ENCODE measurements at regions not wholly inside any gene's neighbourhood (a gene's known extent, or its start where the extent isn't known, plus 50 kb on each side); places are given as distances from the start of the nearest gene placed in this dataset.

DNA sequence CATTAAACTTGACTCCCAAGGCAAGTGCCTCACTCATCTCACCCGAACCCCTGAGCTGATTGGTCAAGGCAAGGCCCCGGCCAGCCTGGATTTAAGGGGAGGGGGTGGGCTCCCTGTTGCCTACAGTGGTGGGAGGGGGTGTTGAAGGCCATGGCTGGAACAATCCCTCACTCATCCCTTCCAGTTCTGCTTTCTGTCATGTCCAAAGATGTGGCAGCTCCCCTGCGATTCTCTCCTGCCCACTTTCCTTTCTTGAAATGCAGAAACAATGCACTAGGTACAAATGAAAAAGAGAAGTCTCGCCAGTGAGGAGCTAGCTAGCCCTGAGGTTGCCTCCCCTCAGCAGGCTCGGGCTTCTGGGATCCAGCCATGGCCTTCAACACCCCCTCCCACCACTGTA lies 240.9 kb downstream of the SYK start:
- DNase-seq: no peak

DNA sequence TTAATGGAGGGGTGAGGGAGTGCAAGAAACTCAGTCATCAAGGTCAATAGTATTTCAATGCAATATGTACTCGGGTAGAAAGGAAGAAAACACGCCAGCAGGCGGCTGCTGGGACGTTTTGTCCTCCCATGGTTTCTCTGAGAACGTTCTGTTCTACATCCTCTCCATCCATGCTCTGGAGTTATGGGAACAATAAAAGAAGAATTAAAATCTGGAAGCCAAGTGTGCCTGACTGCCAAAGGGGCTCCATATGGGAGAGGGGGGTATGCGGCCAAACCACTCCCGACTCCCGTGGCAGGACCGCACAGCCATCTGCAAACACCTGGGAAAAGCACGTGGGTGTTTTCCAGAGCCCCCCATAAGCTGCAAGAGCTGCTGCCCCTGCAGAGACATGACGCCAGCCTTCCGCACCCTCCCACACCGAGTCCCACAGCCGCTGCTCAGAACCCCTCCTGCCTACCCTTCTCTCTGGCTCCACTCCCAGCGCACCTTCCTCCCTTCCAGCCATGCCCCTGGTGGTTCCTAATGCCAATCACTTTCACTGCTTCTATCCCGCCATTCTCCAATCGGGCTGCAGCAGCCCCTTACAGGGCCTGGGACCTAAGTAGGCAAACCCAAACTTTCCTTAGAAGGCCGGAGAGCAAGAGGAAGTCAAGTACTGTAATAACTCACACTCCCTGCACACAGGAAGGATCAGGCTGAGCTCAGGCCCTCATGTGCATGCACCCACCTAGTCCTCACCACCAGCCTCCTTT lies 241.6 kb downstream of the SYK start:
- no peak for DNase-seq

DNA sequence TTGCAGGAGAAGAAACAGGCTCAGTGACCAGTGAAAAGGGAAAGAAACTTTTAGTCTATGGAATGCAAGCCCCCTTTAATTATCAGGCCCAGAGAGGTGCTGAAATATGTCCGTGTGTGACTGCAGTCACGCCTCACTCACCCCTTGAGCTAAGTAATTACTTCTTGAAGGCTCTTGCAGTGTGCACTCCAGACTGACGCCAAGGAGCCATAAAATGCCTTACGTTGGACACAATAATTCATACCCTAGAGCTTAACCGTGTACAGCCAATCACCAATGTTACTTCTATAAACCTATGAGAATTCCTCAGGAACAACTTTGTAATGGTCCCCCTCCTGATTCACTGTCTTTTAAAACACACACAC lies 242.2 kb downstream of the SYK start:
- no peak for DNase-seq

DNA sequence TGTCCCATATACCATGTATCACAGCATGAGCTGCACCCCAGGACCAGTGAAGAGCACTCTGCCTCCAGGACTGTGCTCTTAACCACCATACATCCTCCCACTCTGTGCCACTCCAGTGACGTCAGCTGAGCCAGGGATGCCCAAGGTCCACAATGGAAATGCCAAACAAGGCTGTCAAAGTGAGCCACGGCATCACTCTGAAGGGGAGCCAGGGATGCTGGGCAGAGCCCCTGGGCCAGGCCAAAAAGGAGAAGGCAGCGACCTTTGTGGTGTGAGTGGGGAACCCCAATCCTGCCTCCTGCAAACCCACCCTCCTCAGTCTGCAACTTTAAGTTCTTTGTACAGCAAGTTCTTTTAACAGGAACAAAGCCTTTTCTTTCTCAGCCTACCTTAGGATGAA lies 242.7 kb downstream of the SYK start:
- DNase-seq: no peak

DNA sequence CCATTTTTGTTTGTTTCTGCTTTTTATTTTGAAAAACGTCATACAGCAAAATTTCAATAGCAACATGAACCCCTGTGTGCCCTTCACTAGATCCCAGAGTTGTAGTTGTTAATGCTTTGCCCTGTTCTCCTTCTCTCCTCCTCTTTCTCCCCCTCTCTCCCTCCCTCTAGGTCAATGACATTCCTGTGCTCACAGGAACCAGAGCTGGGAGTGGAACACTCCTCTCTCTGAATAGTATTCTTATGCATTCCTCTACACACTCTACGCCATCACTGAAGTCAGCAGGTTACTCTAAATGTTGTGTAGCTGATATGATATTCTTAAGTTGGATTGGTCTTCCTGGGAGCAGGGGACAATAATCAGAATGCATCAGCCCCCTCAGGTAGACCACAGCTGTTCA lies 243.4 kb downstream of the SYK start:
- no peak for DNase-seq

DNA sequence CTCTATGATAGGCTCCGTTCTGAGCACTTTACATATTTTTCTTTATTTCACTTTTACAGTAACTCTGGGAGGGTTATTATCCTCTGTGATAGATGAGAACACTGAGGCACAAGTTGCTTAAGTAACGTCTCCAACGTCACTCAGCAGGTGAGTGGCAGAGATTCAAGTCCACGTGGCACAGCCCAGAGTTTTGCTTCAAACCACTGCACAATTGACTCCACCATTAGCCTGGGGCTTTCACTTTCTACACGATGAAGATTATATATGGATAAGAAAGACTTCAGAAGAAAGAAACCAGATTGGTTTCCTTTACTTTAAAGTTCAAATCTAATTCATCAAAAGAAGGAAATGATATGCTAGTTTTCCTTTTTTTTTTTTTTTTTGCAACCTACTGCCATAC lies 245.9 kb downstream of the SYK start:
- no peak for DNase-seq

DNA sequence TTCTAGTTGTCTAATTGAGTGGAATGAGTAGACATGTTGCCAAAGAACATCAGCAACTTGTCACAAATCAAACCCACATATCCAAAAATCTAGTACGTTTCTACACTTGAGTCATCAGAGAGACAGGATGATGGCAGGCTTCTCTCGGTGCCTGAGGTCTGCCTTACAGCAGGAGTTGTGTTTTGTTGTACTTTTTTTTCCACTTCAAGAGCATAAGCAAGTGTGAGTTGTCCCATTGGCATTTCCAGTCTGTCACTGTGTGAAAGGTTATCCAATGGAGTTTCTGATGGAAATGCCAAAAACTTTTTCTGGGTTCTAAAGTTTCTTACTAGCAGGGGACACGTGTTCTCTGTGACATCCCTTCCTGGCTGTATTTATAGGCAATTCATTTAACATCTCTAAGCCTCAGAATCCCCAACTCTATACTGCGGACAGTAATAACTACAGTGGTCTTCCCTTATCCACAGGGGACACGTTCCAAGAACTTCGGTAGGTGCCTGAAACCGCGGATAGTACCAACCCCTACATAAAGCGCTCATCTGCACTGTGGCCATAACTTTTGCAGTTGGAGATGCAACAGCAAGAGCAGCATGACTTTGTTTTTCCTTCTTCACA lies 246.5 kb downstream of the SYK start:
- DNase-seq: peak; percentile 51

DNA sequence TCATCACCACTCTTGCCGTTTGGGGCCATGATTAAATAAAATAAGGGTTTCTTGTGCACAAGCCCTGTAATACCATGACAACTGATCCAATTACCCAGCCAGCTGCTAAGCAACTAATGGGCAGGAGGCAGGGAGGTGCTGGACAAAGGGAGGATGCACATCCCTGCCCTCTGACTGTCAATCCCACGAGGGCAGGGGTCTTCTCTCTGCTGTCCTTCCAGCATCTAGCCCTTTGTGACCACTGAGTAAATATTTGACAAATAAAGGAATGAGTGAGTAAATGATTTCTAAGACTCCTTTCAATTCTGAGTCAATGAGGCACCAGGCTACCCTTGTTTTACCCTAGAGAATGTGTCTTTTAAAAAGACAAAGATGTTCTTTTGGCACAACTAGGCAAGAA lies 247.1 kb downstream of the SYK start:
- DNase-seq: no peak

DNA sequence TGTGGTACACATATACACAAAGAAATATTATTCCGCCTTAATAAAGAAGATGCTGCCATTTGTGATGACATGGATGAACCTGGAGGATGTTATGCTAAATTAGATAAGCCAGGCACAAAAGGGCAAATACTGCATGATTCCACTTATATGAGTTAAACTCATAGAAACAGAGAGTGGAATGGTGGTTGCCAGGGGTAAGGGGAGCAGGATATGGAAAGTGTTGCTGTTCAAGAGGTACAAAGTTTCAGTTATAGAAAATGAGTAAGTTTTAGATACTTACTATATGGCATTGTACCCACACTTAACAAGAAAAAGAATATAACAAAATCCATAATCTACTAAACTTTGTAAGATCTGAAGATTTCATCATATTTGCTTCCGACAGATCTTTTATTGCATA lies 252.2 kb downstream of the SYK start:
- DNase-seq: no peak

DNA sequence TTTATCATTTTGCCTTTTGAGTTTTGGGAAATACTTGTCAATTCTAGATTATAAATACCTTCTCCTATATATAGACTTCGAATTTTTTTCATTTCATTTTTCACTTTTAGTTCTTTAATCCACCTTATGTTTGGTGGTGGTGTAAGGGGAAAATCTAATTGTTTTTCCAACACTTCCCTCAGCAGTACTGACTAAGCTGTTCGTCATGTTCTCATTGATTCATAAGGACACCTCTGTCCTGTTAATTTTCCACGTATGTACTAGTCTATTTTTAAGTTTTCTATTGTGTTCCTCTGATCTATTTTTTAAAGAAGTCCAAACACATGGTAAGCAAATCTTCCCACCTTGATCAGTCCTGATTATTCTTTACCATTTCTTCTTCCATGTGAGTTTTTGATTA lies 254.2 kb downstream of the SYK start:
- no peak for DNase-seq

DNA sequence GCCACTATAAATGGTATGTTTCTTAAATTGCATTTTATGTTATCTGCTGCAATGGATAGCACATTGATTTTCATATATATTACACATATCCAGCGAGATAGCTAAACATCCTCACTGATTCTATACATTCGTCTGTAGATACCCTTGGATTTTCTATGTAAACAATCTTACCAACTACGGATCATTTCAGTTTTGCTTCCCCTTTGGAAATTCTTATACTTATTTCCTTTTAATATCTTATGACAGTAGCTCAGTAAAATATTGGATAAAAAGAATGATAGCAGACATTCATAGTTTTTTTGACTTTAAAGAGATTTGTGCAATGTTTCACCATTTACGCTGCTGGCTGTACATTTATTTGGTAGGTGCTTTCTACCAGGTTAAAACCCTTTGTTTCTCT lies 254.9 kb downstream of the SYK start:
- DNase-seq: no peak

DNA sequence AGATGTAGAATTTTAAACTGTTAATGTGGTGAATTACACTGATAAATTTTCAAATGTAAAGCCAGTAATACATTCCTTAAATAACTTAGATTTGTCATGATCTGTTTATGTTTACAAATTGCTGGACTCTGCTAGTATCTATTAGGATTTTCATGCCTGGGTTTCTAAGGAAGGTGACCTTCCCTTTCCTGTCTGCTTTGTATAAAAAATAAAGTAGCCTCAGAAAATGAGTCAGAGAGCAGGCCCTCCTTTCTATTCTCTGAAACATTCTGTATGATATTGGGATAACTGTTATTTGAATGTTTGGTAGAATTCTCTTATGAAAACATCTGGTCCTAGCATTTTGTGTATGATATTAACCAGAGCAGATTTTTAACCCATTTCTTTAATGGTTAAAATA lies 255.3 kb downstream of the SYK start:
- no peak for DNase-seq

DNA sequence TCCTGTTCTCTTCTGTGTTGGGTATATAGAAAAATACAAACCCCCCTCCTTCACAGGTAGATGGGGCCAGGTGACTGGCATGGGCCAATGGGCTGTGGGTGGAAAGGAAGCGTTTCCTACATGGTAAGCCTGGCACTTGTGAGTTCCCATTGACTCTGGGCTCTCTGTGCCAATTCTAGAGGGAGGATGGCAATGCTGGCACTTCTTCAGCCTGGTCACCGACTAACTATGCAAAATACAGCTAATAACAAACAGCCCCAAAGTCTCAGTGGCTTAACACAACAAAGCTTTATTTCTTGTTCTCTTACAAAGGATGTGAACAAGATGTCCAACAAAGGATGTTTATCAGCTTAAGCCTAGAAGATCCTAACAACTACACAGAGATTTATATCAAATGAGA lies 258.1 kb downstream of the SYK start:
- no peak for DNase-seq

DNA sequence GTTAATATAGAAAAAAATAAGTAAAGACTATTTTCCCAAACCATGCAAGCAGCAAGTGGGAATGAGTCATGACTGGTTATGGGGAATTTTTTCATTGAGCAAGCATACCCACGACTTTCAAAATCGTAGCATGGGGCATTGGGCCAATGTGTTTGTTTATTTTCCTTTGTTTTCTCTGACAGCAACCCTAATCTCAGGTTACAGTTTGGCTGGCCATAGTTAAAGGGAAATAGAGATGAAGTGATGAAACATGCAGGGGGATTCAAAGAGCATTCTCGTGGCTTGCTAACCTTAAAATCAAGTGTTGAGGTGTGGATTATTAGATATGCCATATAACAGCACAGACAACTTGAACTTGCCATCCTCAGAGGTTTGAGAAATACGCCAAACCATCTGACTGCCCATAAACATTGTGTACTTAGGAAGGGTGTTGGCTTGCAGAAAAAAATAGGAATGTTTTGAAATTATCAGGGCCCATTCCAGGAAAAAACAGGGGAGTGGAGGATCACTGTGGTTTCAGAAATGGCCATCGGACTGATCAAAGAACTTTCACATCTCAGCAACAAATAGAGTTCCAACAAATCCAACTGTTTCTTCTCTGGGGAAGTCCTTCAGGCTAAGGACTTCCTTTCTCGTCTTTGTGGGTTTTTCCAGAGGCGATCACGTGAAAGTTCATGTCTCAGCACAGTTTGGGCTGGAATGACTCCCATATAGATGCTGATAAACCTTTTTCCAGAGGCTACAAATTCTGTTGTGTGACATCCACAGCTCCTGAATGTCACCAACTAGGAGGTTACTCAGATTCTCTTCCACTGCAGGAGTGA lies 259.1 kb downstream of the SYK start:
- peak; percentile 83 for DNase-seq

DNA sequence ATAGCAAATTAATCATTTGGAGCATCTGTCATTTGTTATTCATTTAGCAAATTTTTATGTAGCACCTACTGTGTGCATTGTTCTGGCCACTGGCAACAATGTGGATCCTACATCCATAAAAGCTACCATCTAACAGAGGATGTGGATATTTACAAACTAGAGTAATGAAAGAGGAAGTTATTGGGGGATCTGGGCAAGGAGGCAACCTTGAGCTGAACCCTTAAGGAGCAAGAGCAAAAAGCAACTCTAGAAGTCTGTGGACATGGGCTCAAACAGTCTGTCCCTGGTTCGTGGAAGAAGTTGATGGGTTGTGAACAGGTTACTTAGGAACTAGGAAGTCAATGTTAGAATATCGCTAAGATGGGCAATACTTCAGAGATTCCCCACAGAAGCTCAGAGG lies 259.9 kb downstream of the SYK start:
- DNase-seq: no peak

DNA sequence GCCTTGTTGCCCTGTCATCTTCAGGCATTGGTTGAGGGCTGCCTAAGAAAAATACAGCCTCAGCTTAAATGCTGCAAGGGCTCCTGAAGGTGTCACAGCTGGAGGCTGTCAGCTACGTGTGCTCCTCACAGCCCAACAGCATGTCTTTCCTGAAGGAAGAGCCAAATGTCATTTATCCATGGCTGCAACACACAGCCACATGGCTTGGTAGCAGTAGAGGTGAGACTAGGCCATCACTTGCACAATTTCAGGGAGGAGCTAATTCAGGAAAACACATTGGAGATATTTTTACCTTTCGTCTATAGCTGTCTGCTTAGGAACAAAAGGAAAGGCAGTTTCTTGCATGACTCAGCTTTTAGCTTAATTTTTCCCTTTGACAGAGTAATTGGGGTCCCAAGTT lies 260.7 kb downstream of the SYK start:
- no peak for DNase-seq

DNA sequence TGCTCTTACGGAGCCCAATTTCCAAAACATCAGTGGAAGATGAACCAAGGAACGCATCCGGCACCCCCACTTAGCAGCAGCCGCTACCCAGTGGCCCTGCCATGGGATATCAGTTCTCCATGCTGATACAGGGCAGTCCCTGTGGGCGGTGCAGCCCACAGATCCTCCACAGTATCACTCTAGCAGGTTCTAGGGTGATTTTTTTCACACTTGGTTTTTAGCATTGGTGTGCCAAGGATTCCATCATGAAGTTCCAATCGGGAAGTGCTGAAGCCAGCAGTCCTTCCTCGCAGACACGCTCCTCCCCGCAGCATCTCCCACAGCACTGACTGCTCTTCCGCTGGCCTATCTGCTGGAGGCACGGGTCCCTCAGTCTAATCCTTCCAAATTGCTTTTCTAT lies 261.9 kb downstream of the SYK start:
- no peak for DNase-seq

DNA sequence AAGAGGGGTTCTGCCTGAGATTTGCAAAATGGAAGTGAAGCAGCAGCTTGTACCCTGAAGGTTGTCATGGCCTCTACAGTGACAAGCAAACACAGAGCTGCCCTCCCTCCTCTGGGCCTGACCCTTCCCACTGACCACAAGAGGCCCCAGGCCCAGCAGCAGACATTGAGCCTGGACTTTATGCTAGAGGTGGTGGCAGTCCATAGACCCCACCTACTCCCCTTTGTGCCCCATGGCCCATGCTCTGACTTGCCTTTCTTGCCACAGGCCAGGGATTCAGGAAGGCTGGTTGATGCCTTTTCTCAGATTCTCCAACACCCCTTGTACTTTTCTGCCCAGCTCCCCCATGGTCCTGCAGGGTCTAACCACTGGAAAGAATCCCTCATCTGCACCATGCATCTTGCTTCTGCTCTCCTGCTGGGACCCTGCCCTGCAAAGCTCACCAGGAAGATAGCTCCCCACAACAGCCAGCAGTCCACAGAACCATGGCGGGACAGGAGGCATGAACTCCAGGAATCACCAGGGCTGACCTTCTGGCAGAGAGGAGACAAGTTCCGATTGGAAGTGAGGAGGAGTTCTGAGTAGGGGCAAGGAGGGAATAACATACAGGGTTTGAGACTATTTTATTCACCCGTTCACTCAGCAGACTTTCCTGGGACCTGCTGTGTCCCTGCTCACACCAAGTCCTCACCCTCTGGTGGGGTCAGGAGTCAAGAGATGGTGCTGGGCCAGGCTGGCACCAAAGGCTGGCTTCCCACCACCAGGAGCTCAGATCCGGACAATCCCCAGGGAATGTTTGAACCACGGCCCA lies 263.8 kb downstream of the SYK start:
- DNase-seq: no peak

DNA sequence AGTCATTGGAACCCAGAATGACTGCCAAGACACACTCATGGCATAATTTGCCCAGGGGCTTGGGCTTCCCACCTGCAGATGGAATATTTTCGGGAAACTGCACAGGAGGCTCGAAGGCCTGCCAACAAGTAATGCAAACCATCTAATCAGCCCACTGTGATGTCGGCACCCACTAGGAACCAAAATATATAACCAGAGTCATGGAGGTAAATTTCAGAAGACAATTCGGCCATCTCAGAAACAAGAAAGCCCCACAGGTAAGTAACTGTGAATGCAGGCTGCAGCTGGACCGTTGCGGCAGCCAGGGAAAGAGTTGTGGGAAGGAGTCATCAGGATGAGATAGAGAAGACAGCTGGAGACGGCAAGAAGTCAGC lies 264.4 kb downstream of the SYK start:
- DNase-seq: no peak

DNA sequence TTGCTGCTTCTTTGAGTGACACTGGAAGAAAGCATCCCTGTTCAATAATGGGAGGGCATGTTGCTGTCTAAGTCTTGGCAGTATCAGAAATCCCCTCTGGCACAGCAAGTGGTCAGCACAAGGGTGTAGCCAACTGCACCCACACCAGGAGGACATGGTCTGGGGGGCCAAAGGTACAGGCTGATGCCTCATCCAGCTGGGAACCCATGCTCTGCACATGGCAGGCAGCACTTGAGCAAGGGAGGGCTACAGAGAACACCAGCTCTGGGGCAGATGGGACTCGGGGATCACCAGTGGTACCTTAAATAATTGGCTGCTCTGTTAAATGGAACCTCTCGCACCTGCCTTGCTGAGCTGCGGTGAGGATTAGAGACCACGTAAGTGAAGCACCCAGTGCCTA lies 265.2 kb downstream of the SYK start:
- DNase-seq: no peak

DNA sequence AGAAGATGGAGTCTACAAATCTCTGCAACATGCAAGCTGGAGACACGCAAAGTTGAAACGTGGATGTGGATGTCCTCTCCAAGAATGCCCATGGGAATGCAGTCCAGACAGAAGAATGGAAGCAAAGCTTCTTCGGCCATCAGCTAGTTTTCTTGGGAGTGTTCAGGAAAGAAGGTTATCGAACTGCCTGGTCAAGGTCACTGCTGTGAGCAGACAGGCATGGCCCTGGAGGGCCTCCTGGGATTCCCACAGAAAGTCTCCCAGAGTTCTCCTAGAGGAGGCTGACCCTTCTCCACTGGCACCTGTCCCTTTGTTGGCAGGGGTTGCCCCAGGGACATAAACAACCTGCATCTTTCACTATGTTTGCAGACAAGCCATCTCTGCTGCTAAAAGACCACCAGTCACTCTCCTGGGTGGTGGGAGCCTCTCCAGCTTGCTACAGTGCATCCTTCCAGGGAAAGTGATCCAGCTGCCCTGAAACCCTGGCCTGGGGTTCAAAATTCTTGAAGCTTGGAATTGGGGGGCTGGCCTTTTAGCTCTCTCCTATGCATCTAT lies 265.8 kb downstream of the SYK start:
- DNase-seq: no peak

DNA sequence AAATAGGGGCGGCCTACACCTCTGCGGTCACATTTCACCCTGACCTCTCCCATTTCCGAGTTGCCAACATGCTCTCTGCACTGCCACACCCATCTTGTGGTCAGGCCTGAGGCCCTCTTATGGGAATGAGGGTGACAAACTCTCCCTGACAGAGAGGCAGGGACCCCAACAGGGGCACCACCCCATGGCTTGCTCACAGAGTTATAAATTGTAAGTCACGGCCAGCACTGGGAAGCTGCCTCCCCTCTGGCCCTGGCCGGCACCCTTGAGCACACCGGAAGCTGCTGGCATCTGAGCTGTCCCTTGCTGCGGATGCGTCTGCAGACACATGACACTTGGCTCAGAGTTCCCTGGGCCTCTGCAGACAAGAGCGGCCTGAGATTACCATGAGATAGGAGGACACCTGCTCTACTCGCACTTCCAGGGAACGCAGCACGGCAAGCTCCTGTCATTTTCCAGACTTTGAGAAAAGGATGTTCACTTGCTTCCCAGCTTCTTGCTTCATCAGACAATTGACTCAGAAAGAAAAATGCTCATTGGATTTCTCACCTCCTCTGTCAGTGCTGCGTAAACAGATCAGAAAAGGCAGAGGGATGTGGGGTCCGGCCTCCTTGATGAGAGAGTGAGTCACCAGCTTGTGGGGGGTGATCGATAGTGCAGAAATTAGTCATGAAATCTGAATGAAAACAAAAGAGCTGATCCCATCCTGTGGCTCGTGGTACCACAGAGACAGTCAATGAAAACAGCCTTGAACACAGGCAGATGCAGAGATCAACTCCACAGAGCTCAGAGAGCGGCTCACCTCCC lies 269.8 kb downstream of the SYK start:
- no peak for DNase-seq

Measured in amniotic stem cell (primary cell).